Keratinocyte (primary cell): ENCODE measurements at regions not wholly inside any gene's neighbourhood (a gene's known extent, or its start where the extent isn't known, plus 50 kb on each side); places are given as distances from the start of the nearest gene placed in this dataset.

Experiments
- DNase-seq: peaks from one replicate; pipeline ENCODE4 v3.0.0-alpha.2; 2011; ENCODE audit warnings: low read depth, missing footprints, low spot score
- FAIRE-seq: peaks from 2 replicates; lab custom pipeline; 2011; peaks lifted over from hg19 to GRCh38; lab: Jason Lieb, UNC
- H2AFZ ChIP-seq: 2 replicates; pipeline ENCODE4 v1.6.0; 2012; ENCODE audit warnings: low read length, control low read depth, inconsistent platforms; ENCODE audit not compliant: control insufficient read depth
- H3K27ac ChIP-seq: 2 replicates; pipeline ENCODE4 v1.5.1; 2011; ENCODE audit warnings: low read length; ENCODE audit not compliant: control insufficient read depth, insufficient read depth
- H3K27me3 ChIP-seq: 3 replicates; pipeline ENCODE4 v1.6.0; 2011; ENCODE audit warnings: low read length; ENCODE audit not compliant: control insufficient read depth, insufficient read depth; ENCODE audit errors: extremely low read depth
- H3K36me3 ChIP-seq, 2 experiments: 2 replicates in 1 of 2; 3 replicates in 1 of 2; pipeline ENCODE4 v1.5.1; 2011; ENCODE audit warnings: low read length in 2 of 2, mild to moderate bottlenecking in 1 of 2; ENCODE audit not compliant: control insufficient read depth in 2 of 2, insufficient read depth in 2 of 2; ENCODE audit errors: extremely low read depth in 1 of 2
- H3K4me1 ChIP-seq: 3 replicates; pipeline ENCODE4 v1.5.1; 2011; ENCODE audit warnings: low read length; ENCODE audit not compliant: control insufficient read depth, insufficient read depth; ENCODE audit errors: extremely low read depth
- H3K4me2 ChIP-seq: 3 replicates; pipeline ENCODE4 v1.6.0; 2011; ENCODE audit warnings: low read depth, low read length; ENCODE audit not compliant: control insufficient read depth, insufficient read depth; ENCODE audit errors: extremely low read depth
- H3K4me3 ChIP-seq, 3 experiments: fragments of 200-600 bp in 1 of 3; sonication (generic) in 1 of 3; 2 replicates in 2 of 3; 3 replicates in 1 of 3; pipeline ENCODE4 v1.5.1; 2011 to 2016; ENCODE audit warnings: low read length in 3 of 3, mild to moderate bottlenecking in 3 of 3, control low read depth in 2 of 3, inconsistent platforms in 1 of 3, low read depth in 1 of 3, mixed read lengths in 1 of 3, mixed run types in 1 of 3, moderate library complexity in 1 of 3; ENCODE audit not compliant: control insufficient read depth in 2 of 3, insufficient read depth in 2 of 3; ENCODE audit errors: extremely low read depth in 1 of 3
- H3K79me2 ChIP-seq: 2 replicates; pipeline ENCODE4 v1.6.0; 2012; ENCODE audit warnings: low read length; ENCODE audit not compliant: control insufficient read depth, insufficient read depth
- H3K9ac ChIP-seq: 3 replicates; pipeline ENCODE4 v1.6.0; 2011; ENCODE audit warnings: low read length; ENCODE audit not compliant: control insufficient read depth, insufficient read depth; ENCODE audit errors: extremely low read depth
- H3K9me1 ChIP-seq: 3 replicates; pipeline ENCODE4 v1.6.0; 2011; ENCODE audit warnings: low read length; ENCODE audit not compliant: control insufficient read depth, insufficient read depth; ENCODE audit errors: extremely low read depth
- H3K9me3 ChIP-seq: 2 replicates; pipeline ENCODE4 v1.5.1; 2012; ENCODE audit warnings: low read depth, low read length; ENCODE audit not compliant: control insufficient read depth
- H4K20me1 ChIP-seq: 3 replicates; pipeline ENCODE4 v1.6.0; 2011; ENCODE audit warnings: low read length; ENCODE audit not compliant: control insufficient read depth, insufficient read depth; ENCODE audit errors: extremely low read depth
- EZH2 ChIP-seq: IDR thresholded peaks from one replicate; pipeline ENCODE4 v1.6.1; 2012; ENCODE audit warnings: inconsistent platforms, mild to moderate bottlenecking, low read length, moderate library complexity
- dilution Hi-C: fragments of 300-500 bp; cut with MboI; formaldehyde crosslinking; loops from one replicate; pipeline ENCODE4 v1.7.0; 2020; ENCODE audit warnings: low sequenced_read_pairs; ENCODE audit not compliant: extremely low pct_ligation_motif_present
- TF ChIP-seq, protein P1 (sequence below), 3 experiments: IDR thresholded peaks in 1 of 3; conservative IDR thresholded peaks in 1 of 3; optimal IDR thresholded peaks in 1 of 3; 2 replicates in 2 of 3; 3 replicates in 1 of 3; pipeline versions ENCODE3 to v1.5.1; 2011; ENCODE audit warnings: low read length in 3 of 3, mild to moderate bottlenecking in 3 of 3, moderate library complexity in 2 of 3, control low read depth in 1 of 3, inconsistent platforms in 1 of 3; ENCODE audit not compliant: insufficient read depth in 2 of 3; ENCODE audit errors: extremely low read depth in 1 of 3

DNA sequence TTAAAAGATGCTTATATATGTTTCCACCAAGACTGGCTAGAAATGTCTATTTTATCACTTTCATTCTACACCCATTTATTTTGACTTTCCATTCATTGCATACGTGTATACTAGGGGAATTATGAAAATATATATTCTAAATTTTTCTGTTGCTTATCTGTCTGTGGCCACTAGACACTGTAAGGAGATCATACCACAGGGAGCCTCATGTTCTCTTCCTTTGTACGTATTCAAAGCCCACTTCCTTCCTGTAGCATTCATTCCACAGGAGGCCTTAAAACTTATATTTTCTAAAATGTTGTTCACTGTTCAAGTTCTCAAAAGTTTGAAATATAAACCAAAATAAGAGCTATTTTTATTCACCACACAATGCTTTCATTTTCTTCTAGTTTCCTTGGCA lies 1848.9 kb upstream of the TENM3 start:
- Histone ChIP-seq H2AFZ (no peak overlapping the region), H3K79me2 (no peaks in the 10 kb centered on the region), H3K4me2 (no peak overlapping the region), H3K9me1 (no peaks in the 10 kb centered on the region), H3K27ac (no peak overlapping the region), H3K4me3 (no peak overlapping the region), H4K20me1 (no peaks in the 10 kb centered on the region), H3K27me3 (no peaks in the 10 kb centered on the region), H3K4me1 (no peaks in the 10 kb centered on the region), H3K36me3 (no peaks in the 10 kb centered on the region), H3K9me3 (no peaks in the 10 kb centered on the region), H3K9ac (no peak overlapping the region)
- dilution Hi-C loops: no loop called here
- TF ChIP-seq EZH2: no peak
- TF ChIP-seq, protein P1, sequence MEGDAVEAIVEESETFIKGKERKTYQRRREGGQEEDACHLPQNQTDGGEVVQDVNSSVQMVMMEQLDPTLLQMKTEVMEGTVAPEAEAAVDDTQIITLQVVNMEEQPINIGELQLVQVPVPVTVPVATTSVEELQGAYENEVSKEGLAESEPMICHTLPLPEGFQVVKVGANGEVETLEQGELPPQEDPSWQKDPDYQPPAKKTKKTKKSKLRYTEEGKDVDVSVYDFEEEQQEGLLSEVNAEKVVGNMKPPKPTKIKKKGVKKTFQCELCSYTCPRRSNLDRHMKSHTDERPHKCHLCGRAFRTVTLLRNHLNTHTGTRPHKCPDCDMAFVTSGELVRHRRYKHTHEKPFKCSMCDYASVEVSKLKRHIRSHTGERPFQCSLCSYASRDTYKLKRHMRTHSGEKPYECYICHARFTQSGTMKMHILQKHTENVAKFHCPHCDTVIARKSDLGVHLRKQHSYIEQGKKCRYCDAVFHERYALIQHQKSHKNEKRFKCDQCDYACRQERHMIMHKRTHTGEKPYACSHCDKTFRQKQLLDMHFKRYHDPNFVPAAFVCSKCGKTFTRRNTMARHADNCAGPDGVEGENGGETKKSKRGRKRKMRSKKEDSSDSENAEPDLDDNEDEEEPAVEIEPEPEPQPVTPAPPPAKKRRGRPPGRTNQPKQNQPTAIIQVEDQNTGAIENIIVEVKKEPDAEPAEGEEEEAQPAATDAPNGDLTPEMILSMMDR (optimal IDR thresholded peaks at IDR 0.05 in 1 of 3, IDR thresholded peaks at IDR 0.05 in 1 of 3, conservative IDR thresholded peaks at IDR 0.05 in 1 of 3; ENCODE audit: extremely low read depth in 1 of 3, insufficient read depth in 2 of 3, low read length in 3 of 3): no peak
- no peak for FAIRE-seq
- DNase-seq: no peak

DNA sequence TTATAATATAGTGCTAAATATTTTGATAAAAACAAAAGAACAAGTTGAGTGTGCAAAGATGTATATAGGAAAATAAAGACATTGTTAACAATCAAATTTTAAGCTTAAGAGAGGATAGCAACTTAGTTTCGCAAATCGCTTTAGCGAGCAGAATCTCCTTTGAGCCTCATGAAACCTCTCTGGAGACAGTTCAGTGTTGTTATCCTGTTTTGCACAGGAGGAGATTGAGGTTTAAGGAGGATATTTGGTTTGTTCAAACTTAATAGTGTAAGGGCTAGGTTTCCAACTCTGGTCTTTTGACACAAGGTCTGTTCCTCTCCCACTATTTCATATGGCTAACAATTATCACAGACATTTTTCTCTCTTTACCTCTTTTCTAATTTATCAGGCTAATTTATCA lies 1848.5 kb upstream of the TENM3 start:
- no peak overlapping the region for H3K4me3 ChIP-seq
- FAIRE-seq (no peak), DNase-seq (no peak)
- no peak overlapping the region for H2AFZ ChIP-seq
- no peak overlapping the region for H3K4me2 ChIP-seq
- dilution Hi-C loops: no loop called here
- no peak overlapping the region for H3K9ac ChIP-seq
- H3K4me1 ChIP-seq: no peaks in the 10 kb centered on the region
- no peaks in the 10 kb centered on the region for H3K27me3 ChIP-seq
- TF ChIP-seq EZH2: no peak
- TF ChIP-seq, protein P1 (optimal IDR thresholded peaks at IDR 0.05 in 1 of 3, IDR thresholded peaks at IDR 0.05 in 1 of 3, conservative IDR thresholded peaks at IDR 0.05 in 1 of 3; ENCODE audit: extremely low read depth in 1 of 3, insufficient read depth in 2 of 3, low read length in 3 of 3): no peak
- no peaks in the 10 kb centered on the region for H3K79me2 ChIP-seq
- no peak overlapping the region for H3K27ac ChIP-seq
- no peaks in the 10 kb centered on the region for H3K36me3 ChIP-seq
- no peaks in the 10 kb centered on the region for H3K9me1 ChIP-seq
- no peaks in the 10 kb centered on the region for H4K20me1 ChIP-seq
- no peaks in the 10 kb centered on the region for H3K9me3 ChIP-seq
